Astrocyte of the spinal cord (primary cell): ENCODE measurements at regions not wholly inside any gene's neighbourhood (a gene's known extent, or its start where the extent isn't known, plus 50 kb on each side); places are given as distances from the start of the nearest gene placed in this dataset.

ENCODE experiments used
- DNase-seq: peaks from one replicate; pipeline ENCODE4 v3.0.0; 2011; ENCODE audit warnings: low read depth, low spot score
- H3K4me3 ChIP-seq: 2 replicates; pipeline ENCODE4 v1.5.1; 2011; ENCODE audit warnings: low read depth, mild to moderate bottlenecking, low read length, moderate library complexity
- CTCF ChIP-seq: IDR thresholded peaks from 2 replicates; pipeline ENCODE4 v1.5.1; 2012; ENCODE audit warnings: low read depth, mild to moderate bottlenecking, low read length, inconsistent platforms
- in situ Hi-C: cut with HindIII; loops from 2 replicates; pipeline ENCODE4 v1.10.0; 2017; ENCODE audit warnings: low sequenced_read_pairs

- DNase-seq, result no peak
- in situ Hi-C loops, result no loop called here
- H3K4me3 ChIP-seq, result no peak overlapping the region
- no peak for TF ChIP-seq CTCF
Observed at GRCh38 chr10:129079705-129080104, 387.3 kb upstream of the MGMT start.

GRCh38 chr10:129085811-129086210 lies 381.2 kb upstream of the MGMT start:
- no peak for DNase-seq
- TF ChIP-seq CTCF, result no peak
- in situ Hi-C loops, result no loop called here

GRCh38 chr10:129089341-129089740 lies 377.7 kb upstream of the MGMT start:
- in situ Hi-C loops, result no loop called here
- no peak for TF ChIP-seq CTCF
- no peak overlapping the region for H3K4me3 ChIP-seq
- no peak for DNase-seq

More at GRCh38 chr10:129085811-129086210, 381.2 kb upstream of the MGMT start:
- no peak overlapping the region for H3K4me3 ChIP-seq

GRCh38 chr10:129090165-129090564 lies 376.9 kb upstream of the MGMT start:
- in situ Hi-C loops, result no loop called here
- DNase-seq, result no peak
- H3K4me3 ChIP-seq, result no peak overlapping the region
- no peak for TF ChIP-seq CTCF

GRCh38 chr10:129090618-129091366 lies 376.2 kb upstream of the MGMT start:
- no peak overlapping the region for H3K4me3 ChIP-seq
- DNase-seq, result no peak
- TF ChIP-seq CTCF, result no peak
- in situ Hi-C loops, result no loop called here

- no peak for DNase-seq
- TF ChIP-seq CTCF, result no peak
- no peak overlapping the region for H3K4me3 ChIP-seq
- in situ Hi-C loops, result no loop called here
Observed at GRCh38 chr10:129093641-129094040, 373.4 kb upstream of the MGMT start.
